ENCODE measurements at regions not wholly inside any gene's neighbourhood (a gene's known extent, or its start where the extent isn't known, plus 50 kb on each side); places are given as distances from the start of the nearest gene placed in this dataset.

DNA sequence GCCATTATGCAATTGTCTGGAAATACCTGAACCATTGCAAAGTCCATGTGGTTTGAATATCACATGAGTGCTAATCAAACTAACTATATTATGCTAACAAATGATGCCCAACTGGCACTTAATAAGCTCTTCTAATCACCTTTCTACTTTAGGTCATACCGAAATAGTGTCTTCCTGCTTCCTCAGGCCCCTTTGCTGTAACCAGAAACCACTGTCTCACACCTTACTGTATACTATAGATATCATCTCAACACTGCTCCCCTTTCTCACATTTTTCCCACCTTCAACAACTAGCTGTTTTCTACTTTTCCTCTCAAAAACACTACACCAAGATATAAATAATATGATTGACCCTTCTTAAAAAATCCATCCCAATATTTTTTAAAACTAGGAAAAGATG, 633.9 kb downstream of the BCL11A start:
- no peak overlapping the region for H3K4me3 Mint-ChIP-seq
- no peaks in the 10 kb centered on the region for H3K36me3 Mint-ChIP-seq (ENCODE audit: low read depth)
- H3K27ac Mint-ChIP-seq, result no peak overlapping the region
- 74 to 100% methylated on average over 1 of the region's 1 CpG for WGBS, 2 experiments (ENCODE audit: insufficient coverage in 1 of 2, insufficient read length in 1 of 2)
- peaks cover 27% of the 10 kb centered on the region for H3K4me1 Mint-ChIP-seq
- no peaks in the 10 kb centered on the region for H3K27me3 Mint-ChIP-seq (ENCODE audit: insufficient read depth)
- Histone ChIP-seq H3K27me3 (ENCODE audit: control insufficient read depth, insufficient read depth, low read length, poor library complexity, severe bottlenecking) (no peaks in the 10 kb centered on the region), H3K4me3 (ENCODE audit: low read length) (no peak overlapping the region), H3K9ac (ENCODE audit: extremely low read depth, low read length, poor library complexity, severe bottlenecking) (no peak overlapping the region), H3K27ac (ENCODE audit: low read depth, low read length) (no peak overlapping the region), H3K9me3 (ENCODE audit: control insufficient read depth, low read length) (no peaks in the 10 kb centered on the region), H3K36me3 (ENCODE audit: control insufficient read depth, insufficient read depth, low read length) (no peaks in the 10 kb centered on the region), H3K4me1 (ENCODE audit: control insufficient read depth, insufficient read depth, low read length) (peaks cover 5% of the 10 kb centered on the region)
- no peak for DNase-seq
- H3K9me3 Mint-ChIP-seq, result no peaks in the 10 kb centered on the region
- TF ChIP-seq CTCF (conservative IDR thresholded peaks at IDR 0.05), result no peak

DNA sequence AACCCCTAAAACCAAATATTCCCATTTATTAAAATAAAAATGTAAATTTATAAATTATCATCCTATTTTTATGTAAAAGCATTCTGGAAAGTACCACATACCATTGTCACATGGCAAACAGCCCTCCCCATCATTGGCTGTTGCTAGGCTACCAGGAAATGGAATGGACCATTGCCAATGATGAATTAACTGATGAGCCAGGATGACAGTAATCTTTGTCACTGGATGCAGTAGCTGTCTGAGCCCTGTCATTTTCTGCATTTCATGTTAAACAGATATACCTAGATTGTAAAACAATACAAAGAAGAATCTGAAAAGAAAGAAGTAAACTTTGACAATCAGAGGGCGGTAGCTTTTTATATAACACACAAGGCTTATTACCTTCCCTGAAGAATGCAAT, 641.4 kb downstream of the BCL11A start:
- H3K27me3 Mint-ChIP-seq (ENCODE audit: insufficient read depth), result no peaks in the 10 kb centered on the region
- no peaks in the 10 kb centered on the region for H3K9me3 Mint-ChIP-seq
- no peak for TF ChIP-seq CTCF (conservative IDR thresholded peaks at IDR 0.05)
- 100% methylated on average over 1 of the region's 1 CpG; no CpG with 5 or more reads in 1 of the 2 experiments for WGBS, 2 experiments (ENCODE audit: insufficient coverage in 1 of 2, insufficient read length in 1 of 2)
- no peak overlapping the region for H3K9ac ChIP-seq (ENCODE audit: extremely low read depth, low read length, poor library complexity, severe bottlenecking)
- no peak overlapping the region for H3K4me3 Mint-ChIP-seq
- H3K4me1 ChIP-seq (ENCODE audit: control insufficient read depth, insufficient read depth, low read length), result no peaks in the 10 kb centered on the region
- no peak overlapping the region for H3K27ac Mint-ChIP-seq
- DNase-seq, result no peak
- no peaks in the 10 kb centered on the region for H3K9me3 ChIP-seq (ENCODE audit: control insufficient read depth, low read length)
- H3K36me3 ChIP-seq (ENCODE audit: control insufficient read depth, insufficient read depth, low read length), result no peaks in the 10 kb centered on the region
- H3K36me3 Mint-ChIP-seq (ENCODE audit: low read depth), result no peaks in the 10 kb centered on the region
- no peak overlapping the region for H3K27ac ChIP-seq (ENCODE audit: low read depth, low read length)
- H3K4me1 Mint-ChIP-seq, result peaks cover 4% of the 10 kb centered on the region
- no peak overlapping the region for H3K4me3 ChIP-seq (ENCODE audit: low read length)
- no peaks in the 10 kb centered on the region for H3K27me3 ChIP-seq (ENCODE audit: control insufficient read depth, insufficient read depth, low read length, poor library complexity, severe bottlenecking)

DNA sequence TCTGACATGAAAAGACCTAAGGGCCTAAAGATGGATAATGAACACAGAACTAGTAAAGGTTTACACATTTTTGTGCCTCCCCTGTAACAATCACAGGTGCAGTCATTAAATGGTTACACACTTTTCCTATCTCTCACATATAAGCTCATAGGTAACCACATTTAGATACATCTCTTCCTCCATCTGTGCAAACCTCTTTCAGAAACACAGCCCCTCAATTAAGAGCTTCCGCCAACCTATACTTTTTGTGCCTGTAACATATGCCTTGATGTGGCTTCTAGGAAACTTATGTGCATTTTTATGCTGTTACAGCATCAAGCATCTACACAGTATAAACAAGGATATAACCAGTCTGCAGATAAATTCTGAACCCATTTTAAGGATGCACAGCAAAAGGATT, 643.3 kb downstream of the BCL11A start:
- no peak for DNase-seq
- Mint-ChIP-seq H3K4me3 (no peak overlapping the region), H3K9me3 (no peaks in the 10 kb centered on the region), H3K27ac (no peak overlapping the region), H3K4me1 (peaks cover 4% of the 10 kb centered on the region), H3K27me3 (ENCODE audit: insufficient read depth) (no peaks in the 10 kb centered on the region), H3K36me3 (ENCODE audit: low read depth) (no peaks in the 10 kb centered on the region)
- no peaks in the 10 kb centered on the region for H3K27me3 ChIP-seq (ENCODE audit: control insufficient read depth, insufficient read depth, low read length, poor library complexity, severe bottlenecking)
- WGBS, 2 experiments (ENCODE audit: insufficient coverage in 1 of 2, insufficient read length in 1 of 2), result 100% methylated on average over 1 of the region's 1 CpG
- no peak overlapping the region for H3K9ac ChIP-seq (ENCODE audit: extremely low read depth, low read length, poor library complexity, severe bottlenecking)
- no peaks in the 10 kb centered on the region for H3K4me1 ChIP-seq (ENCODE audit: control insufficient read depth, insufficient read depth, low read length)
- H3K27ac ChIP-seq (ENCODE audit: low read depth, low read length), result no peak overlapping the region
- no peak overlapping the region for H3K4me3 ChIP-seq (ENCODE audit: low read length)
- H3K36me3 ChIP-seq (ENCODE audit: control insufficient read depth, insufficient read depth, low read length), result no peaks in the 10 kb centered on the region
- TF ChIP-seq CTCF (conservative IDR thresholded peaks at IDR 0.05), result no peak
- no peaks in the 10 kb centered on the region for H3K9me3 ChIP-seq (ENCODE audit: control insufficient read depth, low read length)

All from endodermal cell (in vitro differentiated cells).